HepG2 (cell line): ENCODE measurements at regions not wholly inside any gene's neighbourhood (a gene's known extent, or its start where the extent isn't known, plus 50 kb on each side); places are given as distances from the start of the nearest gene placed in this dataset.

ENCODE experiments used
- ATAC-seq: fragments of 200-7000 bp; cut with Tn5 transposase; 3 replicates; pipeline ENCODE4 v1.9.1; 2020; ENCODE audit warnings: mild to moderate bottlenecking, moderate library complexity
- BruUV-seq: library from RNA; stranded (reverse); fragments of 400-500 nt; replicated peaks from 2 replicates; lab custom pipeline; 2021; lab: Mats Ljungman, UMichigan
- CTCF ChIA-PET: fragments of 300-600 bp; formaldehyde crosslinking; extraction: SDS; loops from one replicate; lab custom pipeline; 2021; ENCODE audit warnings: low total read pairs, inconsistent platforms, low intra/inter-chr PET ratio; lab: Yijun Ruan, JAX
- POLR2A ChIA-PET: fragments of 350-600 bp; sonication (Branson Sonifier 250); formaldehyde crosslinking; loops from one replicate; lab custom pipeline; 2020; ENCODE audit warnings: antibody characterized with exemption, inconsistent platforms; lab: Yijun Ruan, JAX
- DNase-seq: peaks from one replicate; pipeline ENCODE4 v3.0.0-alpha.2; 2015; ENCODE audit warnings: low spot score
- FAIRE-seq: peaks from 3 replicates; lab custom pipeline; 2011; peaks lifted over from hg19 to GRCh38; lab: Jason Lieb, UNC
- H2AFZ ChIP-seq: one replicate; pipeline ENCODE4 v1.6.1; 2011; ENCODE audit warnings: low read length, inconsistent platforms
- H3K27ac ChIP-seq: fragments of 300-600 bp; 3 replicates; pipeline ENCODE4 v1.8.0; 2011; ENCODE audit warnings: mixed run types, mild to moderate bottlenecking, mixed read lengths, low read length, inconsistent platforms; ENCODE audit not compliant: insufficient read depth; ENCODE audit errors: extremely low read length
- H3K27me3 ChIP-seq, 2 experiments: fragments of 200-600 bp in 1 of 2; 2 replicates in 1 of 2; 3 replicates in 1 of 2; pipeline versions ENCODE4 v1.6.0 to v1.8.0; 2011; ENCODE audit warnings: low read length in 2 of 2, mild to moderate bottlenecking in 2 of 2, moderate library complexity in 2 of 2, inconsistent platforms in 1 of 2; ENCODE audit not compliant: insufficient read depth in 2 of 2, control insufficient read depth in 1 of 2
- H3K36me3 ChIP-seq, 2 experiments: fragments of 200-600 bp in 1 of 2; replicated peaks in 1 of 2; 2 replicates in 1 of 2; 3 replicates in 1 of 2; pipeline versions ENCODE4 v1.5.1 to v1.8.0; 2011; ENCODE audit warnings: low read length in 2 of 2, inconsistent platforms in 1 of 2; ENCODE audit not compliant: insufficient read depth in 2 of 2, control insufficient read depth in 1 of 2
- H3K4me1 ChIP-seq: 2 replicates; pipeline ENCODE4 v1.5.1; 2012; ENCODE audit warnings: low read length, inconsistent platforms; ENCODE audit not compliant: insufficient read depth
- H3K4me2 ChIP-seq: 2 replicates; pipeline ENCODE4 v1.6.0; 2011; ENCODE audit warnings: low read depth, low read length, inconsistent platforms
- H3K4me3 ChIP-seq, 3 experiments: fragments of 200-600 bp in 1 of 3; sonication (generic), shearing (Covaris generic) in 1 of 3; replicated peaks in 1 of 3; 2 replicates each; pipeline ENCODE4 v1.5.1; 2011 to 2016; ENCODE audit warnings: low read length in 3 of 3, inconsistent platforms in 2 of 3, low read depth in 2 of 3, mild to moderate bottlenecking in 2 of 3, control low read depth in 1 of 3, mixed read lengths in 1 of 3; ENCODE audit not compliant: insufficient read depth in 1 of 3
- H3K79me2 ChIP-seq: one replicate; pipeline ENCODE4 v1.6.1; 2011; ENCODE audit warnings: low read length, inconsistent platforms; ENCODE audit not compliant: insufficient read depth
- H3K9ac ChIP-seq: 2 replicates; pipeline ENCODE4 v1.6.0; 2011; ENCODE audit warnings: mild to moderate bottlenecking, low read depth, low read length, inconsistent platforms; ENCODE audit not compliant: insufficient read depth
- H3K9me3 ChIP-seq: 2 replicates; pipeline ENCODE4 v1.5.1; 2012; ENCODE audit warnings: mild to moderate bottlenecking, low read length
- H4K20me1 ChIP-seq: 2 replicates; pipeline ENCODE4 v1.6.0; 2011; ENCODE audit warnings: inconsistent platforms, mild to moderate bottlenecking, low read length, moderate library complexity; ENCODE audit not compliant: insufficient read depth
- AHR ChIP-seq: IDR thresholded peaks from 2 replicates; pipeline ENCODE4 v1.6.1; 2018; ENCODE audit warnings: missing genetic modification reagents, missing compliant biosample characterization
- BATF2 ChIP-seq: sonication (generic); formaldehyde crosslinking; IDR thresholded peaks from 2 replicates; pipeline ENCODE4 v1.8.0; 2022; ENCODE audit warnings: mild to moderate bottlenecking, missing genetic modification reagents, moderate library complexity
- BCLAF1 ChIP-seq: fragments of 450-650 bp; IDR thresholded peaks from 2 replicates; pipeline ENCODE4 v1.6.1; 2017; ENCODE audit warnings: mild to moderate bottlenecking
- KLF13 ChIP-seq: sonication (generic); formaldehyde crosslinking; IDR thresholded peaks from 2 replicates; pipeline ENCODE4 v1.4.0; 2020; ENCODE audit warnings: mild to moderate bottlenecking, missing genetic modification reagents
- MXI1 ChIP-seq: IDR thresholded peaks from 3 replicates; pipeline ENCODE4 v1.6.1; 2012; ENCODE audit warnings: low read depth, low read length, inconsistent platforms, borderline replicate concordance
- REL ChIP-seq: sonication (generic); formaldehyde crosslinking; conservative IDR thresholded peaks from 2 replicates; pipeline ENCODE4 v1.8.0; 2022; ENCODE audit warnings: mild to moderate bottlenecking, missing genetic modification reagents, moderate library complexity
- SMYD3 ChIP-seq: sonication (generic); formaldehyde crosslinking; IDR thresholded peaks from 2 replicates; pipeline ENCODE4 v1.8.1; 2023; ENCODE audit warnings: mild to moderate bottlenecking, missing genetic modification reagents
- ZBTB26 ChIP-seq: IDR thresholded peaks from 2 replicates; pipeline ENCODE4 v1.6.1; 2016; ENCODE audit warnings: missing compliant biosample characterization, missing genetic modification reagents, borderline replicate concordance
- ZFP82 ChIP-seq: sonication (generic); formaldehyde crosslinking; IDR thresholded peaks from 2 replicates; pipeline ENCODE4 v1.5.1; 2020; ENCODE audit warnings: mild to moderate bottlenecking, missing genetic modification reagents, borderline replicate concordance
- ZKSCAN1 ChIP-seq: fragments of 150-350 bp; IDR thresholded peaks from 2 replicates; pipeline ENCODE4 v1.6.1; 2014; ENCODE audit warnings: low read length
- ZMAT3 ChIP-seq: sonication (generic); formaldehyde crosslinking; conservative IDR thresholded peaks from 2 replicates; pipeline ENCODE4 v1.7.0; 2021; ENCODE audit warnings: missing genetic modification reagents
- ZNF557 ChIP-seq: sonication (generic); formaldehyde crosslinking; IDR thresholded peaks from 2 replicates; pipeline ENCODE4 v1.4.0; 2020; ENCODE audit warnings: missing genetic modification reagents
- ZNF841 ChIP-seq: sonication (generic); formaldehyde crosslinking; IDR thresholded peaks from 2 replicates; pipeline ENCODE4 v1.8.1; 2023; ENCODE audit warnings: missing genetic modification reagents, borderline replicate concordance
- WGBS: methylation state at CpG from one replicate; pipeline ENCODE4 v1.1.6; 2017; ENCODE audit warnings: low lambda C conversion rate; 5-methylcytosine and 5-hydroxymethylcytosine counted together
- in situ Hi-C: cut with HindIII; loops from 2 replicates; pipeline ENCODE4 v1.10.0; 2017; ENCODE audit warnings: low pct_unique_long_range_greater_than_20kb; ENCODE audit not compliant: extremely low pct_ligation_motif_present
- intact Hi-C: fragments of 100-400 bp; cut with micrococcal nuclease; formaldehyde crosslinking; loops from one replicate; pipeline ENCODE4 v1.10.0; 2022; ENCODE audit not compliant: unreplicated experiment

- TF ChIP-seq ZMAT3 (CRISPR knock-in tag) (no peak), ZNF557 (CRISPR knock-in tag) (no peak), ZBTB26 (CRISPR knock-in tag) (no peak), BATF2 (CRISPR knock-in tag) (no peak), AHR (CRISPR knock-in tag) (no peak), MXI1 (no peak), SMYD3 (CRISPR knock-in tag) (no peak), ZFP82 (CRISPR knock-in tag) (no peak), KLF13 (no peak), ZKSCAN1 (no peak), BCLAF1 (no peak), ZNF841 (CRISPR knock-in tag) (no peak), REL (no peak)
- Histone ChIP-seq H3K79me2 (no peaks in the 10 kb centered on the region), H4K20me1 (no peaks in the 10 kb centered on the region), H3K4me3 (no peak overlapping the region), H3K36me3 (no peaks in the 10 kb centered on the region), H2AFZ (no peak overlapping the region), H3K4me1 (no peaks in the 10 kb centered on the region), H3K9me3 (no peaks in the 10 kb centered on the region), H3K27ac (no peak overlapping the region), H3K4me2 (no peak overlapping the region), H3K9ac (no peak overlapping the region), H3K27me3 (no peaks in the 10 kb centered on the region)
- FAIRE-seq = no peak
- ChIA-PET CTCF (no interaction called here), POLR2A (no interaction called here)
- intact Hi-C loops (no loop called here), in situ Hi-C loops (no loop called here)
- BruUV-seq = no TSS peak
- no peak for DNase-seq
- ATAC-seq = no peak
- 7% methylated on average over 1 of the region's 1 CpG for WGBS
Observed at GRCh38 chr11:22479208-22479607, 141.0 kb downstream of the SLC17A6 start.
